GM12872 (cell line): ENCODE measurements at regions not wholly inside any gene's neighbourhood (a gene's known extent, or its start where the extent isn't known, plus 50 kb on each side); places are given as distances from the start of the nearest gene placed in this dataset.

Experiments
- TF ChIP-seq, protein P1 (sequence below): IDR thresholded peaks from 3 replicates; pipeline ENCODE4 v1.5.1; 2011; ENCODE audit warnings: low read depth, mild to moderate bottlenecking, low read length, moderate library complexity; ENCODE audit not compliant: insufficient read depth

DNA sequence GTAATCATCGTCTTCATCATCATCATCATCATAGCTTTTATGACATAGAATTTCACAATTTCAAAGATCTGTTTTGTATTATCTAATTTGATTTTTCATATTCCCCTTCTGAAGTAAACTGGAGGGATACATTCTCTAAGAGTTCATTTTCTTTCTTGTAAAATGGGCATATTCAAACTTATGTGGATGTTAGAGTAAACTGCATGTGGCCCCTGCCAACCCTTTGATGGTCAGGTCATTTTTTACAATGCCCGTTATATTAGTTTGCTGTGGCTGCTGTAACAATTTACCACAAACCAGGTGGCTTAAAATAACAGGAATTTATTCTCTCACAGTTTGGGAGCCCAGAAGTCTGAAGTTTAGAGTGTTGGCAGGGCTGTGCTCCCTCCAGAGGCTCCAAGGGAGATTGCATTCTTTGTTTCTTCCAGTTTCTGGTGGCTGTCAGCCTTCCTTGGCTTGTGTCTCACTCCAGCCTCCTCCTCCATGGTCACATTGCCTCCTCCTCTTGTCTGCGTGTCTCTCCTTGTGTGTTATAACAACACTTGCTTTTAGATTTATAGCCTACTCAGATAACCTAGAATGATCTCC is 127.5 kb upstream of the MMADHC start:
- TF ChIP-seq, protein P1, sequence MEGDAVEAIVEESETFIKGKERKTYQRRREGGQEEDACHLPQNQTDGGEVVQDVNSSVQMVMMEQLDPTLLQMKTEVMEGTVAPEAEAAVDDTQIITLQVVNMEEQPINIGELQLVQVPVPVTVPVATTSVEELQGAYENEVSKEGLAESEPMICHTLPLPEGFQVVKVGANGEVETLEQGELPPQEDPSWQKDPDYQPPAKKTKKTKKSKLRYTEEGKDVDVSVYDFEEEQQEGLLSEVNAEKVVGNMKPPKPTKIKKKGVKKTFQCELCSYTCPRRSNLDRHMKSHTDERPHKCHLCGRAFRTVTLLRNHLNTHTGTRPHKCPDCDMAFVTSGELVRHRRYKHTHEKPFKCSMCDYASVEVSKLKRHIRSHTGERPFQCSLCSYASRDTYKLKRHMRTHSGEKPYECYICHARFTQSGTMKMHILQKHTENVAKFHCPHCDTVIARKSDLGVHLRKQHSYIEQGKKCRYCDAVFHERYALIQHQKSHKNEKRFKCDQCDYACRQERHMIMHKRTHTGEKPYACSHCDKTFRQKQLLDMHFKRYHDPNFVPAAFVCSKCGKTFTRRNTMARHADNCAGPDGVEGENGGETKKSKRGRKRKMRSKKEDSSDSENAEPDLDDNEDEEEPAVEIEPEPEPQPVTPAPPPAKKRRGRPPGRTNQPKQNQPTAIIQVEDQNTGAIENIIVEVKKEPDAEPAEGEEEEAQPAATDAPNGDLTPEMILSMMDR = peak; percentile 61

DNA sequence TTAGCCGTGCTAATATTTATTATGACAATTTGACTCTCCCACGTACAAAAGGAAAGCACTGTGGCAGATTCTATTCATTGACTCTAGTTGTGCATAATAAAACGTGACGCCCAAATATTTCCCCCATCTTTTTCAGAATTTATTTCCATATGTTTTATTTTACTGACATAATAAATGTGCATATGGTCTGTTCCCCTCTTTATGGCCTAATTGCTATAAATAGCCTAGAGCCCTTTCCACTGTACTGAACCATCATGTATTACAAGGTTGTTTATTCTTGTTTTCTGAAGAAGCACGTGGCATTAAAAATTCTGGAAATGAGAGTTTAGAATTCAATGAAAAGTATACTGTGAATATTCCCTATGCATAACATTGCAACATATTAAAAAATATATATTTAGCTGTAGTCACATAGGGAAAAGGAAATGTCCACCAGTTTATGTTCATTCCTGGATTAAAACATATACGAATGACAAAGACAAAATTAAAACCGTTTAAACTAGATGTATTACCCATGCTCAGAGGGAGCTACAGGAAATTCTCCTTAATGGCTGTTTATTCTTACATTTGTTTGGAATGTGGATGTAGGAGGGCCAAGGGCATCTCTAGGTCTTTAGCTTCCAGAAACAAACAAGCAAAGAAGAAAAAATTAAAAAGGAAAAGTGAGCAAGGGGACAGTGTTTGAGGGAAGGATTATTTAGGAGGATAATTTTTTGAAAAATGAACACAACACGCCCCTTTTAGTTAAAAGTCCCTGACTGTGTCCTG is 122.1 kb upstream of the MMADHC start:
- TF ChIP-seq, protein P1 = no peak

DNA sequence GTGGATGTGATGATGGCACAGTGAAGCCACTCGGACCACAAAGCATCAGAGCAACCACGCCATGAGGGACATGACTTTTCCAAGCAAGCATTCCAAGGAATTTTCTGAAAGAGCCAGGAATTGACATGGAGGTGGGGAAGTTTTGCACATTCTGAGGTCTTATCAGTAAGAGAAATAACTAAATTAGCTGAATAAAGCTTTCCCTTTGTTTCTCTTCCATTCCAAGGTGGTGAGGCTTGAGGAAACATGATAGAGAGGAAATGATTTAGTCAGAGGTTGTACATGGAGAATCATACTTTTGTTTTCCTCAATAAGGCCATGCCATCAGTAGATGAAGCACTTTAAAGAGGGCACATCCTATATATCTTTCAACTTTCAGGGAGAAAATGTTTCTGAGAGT is 115.7 kb upstream of the MMADHC start:
- TF ChIP-seq, protein P1 = no peak

DNA sequence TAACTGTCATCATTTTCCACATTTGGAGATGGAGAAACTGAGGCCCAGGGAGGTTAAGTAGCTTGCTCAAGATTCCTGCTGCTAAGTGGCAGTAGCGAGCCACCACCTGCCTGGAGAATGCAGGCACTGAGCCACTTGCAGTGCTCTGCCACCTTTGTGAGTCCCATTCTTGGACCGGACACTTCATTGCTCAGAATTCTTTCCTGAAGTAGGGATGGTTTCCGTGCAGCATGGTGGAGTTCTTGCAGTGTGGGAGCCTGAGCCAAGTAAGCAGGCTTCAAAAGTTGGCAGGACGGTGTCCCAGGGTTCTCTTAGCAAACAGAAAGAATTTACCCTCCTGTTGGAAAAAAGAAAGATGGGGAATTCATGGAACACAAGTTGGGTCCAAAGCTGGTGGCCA is 115.0 kb upstream of the MMADHC start:
- TF ChIP-seq, protein P1 = no peak

DNA sequence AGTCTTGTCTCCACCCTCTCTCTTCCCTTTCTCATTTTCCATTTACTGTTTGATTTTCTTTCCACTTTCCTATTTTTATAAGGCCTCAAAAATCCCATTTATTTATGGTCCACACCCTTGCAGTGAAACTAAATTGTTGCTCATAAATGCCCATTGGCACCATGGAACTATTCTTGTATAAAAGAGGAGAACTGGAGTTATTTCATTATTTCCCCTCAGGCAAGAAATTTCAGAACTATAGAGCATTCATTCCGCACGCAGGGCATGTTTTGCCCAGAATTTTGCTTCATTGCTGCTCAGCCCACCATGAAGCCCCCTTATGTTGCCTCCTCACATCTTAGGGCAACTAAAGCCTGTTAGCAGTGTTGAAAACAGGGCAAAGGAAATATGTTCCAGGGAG is 113.7 kb upstream of the MMADHC start:
- TF ChIP-seq, protein P1 = no peak

DNA sequence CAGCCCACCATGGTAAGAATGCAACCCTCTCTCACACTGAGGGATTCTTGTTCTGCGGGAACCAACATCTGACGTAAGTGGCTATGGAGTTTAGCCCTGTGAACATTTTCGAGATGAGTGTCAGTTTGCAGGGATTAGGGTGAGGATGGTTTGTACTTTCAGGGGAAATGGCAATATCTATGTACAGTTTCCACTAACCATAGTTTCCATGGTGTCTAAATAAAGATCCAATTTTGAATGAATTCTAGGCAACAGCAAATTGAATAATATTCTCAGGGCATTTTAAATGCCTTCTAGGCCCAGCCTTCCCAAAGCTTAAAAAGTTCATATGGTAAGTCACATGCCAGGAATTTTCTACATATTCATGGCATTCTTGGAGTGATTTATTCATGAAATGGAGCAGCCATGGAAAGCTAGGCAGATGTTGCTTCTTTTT is 105.4 kb upstream of the MMADHC start:
- TF ChIP-seq, protein P1 = no peak

DNA sequence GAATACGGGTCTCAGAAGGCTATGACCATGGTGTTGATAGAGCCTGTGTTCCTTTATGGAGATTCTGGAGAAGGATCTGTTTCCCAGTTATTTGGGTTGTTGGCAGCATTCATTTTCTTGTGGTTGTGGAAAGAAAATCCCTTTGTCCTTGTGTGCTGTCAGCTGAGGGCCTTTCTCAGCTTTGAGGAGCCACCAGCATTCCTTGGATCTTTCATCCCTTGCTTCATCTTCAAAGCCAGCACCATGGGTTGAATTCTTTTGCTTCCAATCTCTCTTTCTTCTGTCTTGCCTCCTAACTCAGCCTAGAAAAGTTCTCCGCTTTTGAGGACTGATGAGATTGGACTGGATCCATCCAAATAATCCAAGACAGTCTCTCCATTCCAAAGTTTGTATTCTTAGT is 103.2 kb upstream of the MMADHC start:
- TF ChIP-seq, protein P1 = no peak
